Stimulated activated CD4-positive, alpha-beta T cell treated with anti-CD3 and anti-CD28 coated beads, TNF-alpha, amount 100 ng/mL, for 4 hours (primary cell): ENCODE measurements at regions not wholly inside any gene's neighbourhood (a gene's known extent, or its start where the extent isn't known, plus 50 kb on each side); places are given as distances from the start of the nearest gene placed in this dataset.
"Not testable (repeated sequence)": the region's sequence is repeated elsewhere in the genome, so short reads cannot be mapped to it uniquely, and the experiment has no call there.

Experiments
- DNase-seq, 3 experiments: peaks; one replicate each; pipeline ENCODE4 v3.0.0-alpha.2; 2020; ENCODE audit warnings: low read depth in 3 of 3

GRCh38 chrX:140447150-140447549, 57.7 kb downstream of the SOX3 start:
- no peak for DNase-seq

GRCh38 chrX:140440876-140441275, 64.0 kb downstream of the SOX3 start:
- no peak for DNase-seq

DNA sequence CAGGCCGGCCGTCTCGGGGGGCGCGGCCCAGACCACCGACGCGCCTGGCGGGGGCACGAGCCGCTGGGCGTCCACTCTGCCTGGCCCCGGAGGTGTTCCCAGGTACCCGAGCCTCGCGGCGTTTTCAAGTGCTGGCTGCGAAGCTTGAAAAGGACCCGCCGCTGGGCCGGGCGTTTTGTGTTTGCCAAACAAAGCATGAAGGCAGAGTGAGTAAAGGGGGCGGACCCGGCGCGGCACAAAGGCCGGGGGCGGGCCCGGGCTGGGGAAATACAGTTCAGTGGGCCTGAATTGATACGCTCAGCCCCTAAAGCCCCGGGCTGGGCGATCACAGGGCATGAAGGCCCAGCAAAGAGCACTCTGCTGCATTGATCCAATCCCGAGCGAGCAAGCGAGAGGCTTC, 65.4 kb downstream of the SOX3 start:
- no peak for DNase-seq

- DNase-seq, result no peak
Measured at GRCh38 chrX:140434347-140434746, 70.5 kb downstream of the SOX3 start.

- DNase-seq, result no peak
Measured at GRCh38 chrX:140433582-140433981, 71.3 kb downstream of the SOX3 start.

DNA sequence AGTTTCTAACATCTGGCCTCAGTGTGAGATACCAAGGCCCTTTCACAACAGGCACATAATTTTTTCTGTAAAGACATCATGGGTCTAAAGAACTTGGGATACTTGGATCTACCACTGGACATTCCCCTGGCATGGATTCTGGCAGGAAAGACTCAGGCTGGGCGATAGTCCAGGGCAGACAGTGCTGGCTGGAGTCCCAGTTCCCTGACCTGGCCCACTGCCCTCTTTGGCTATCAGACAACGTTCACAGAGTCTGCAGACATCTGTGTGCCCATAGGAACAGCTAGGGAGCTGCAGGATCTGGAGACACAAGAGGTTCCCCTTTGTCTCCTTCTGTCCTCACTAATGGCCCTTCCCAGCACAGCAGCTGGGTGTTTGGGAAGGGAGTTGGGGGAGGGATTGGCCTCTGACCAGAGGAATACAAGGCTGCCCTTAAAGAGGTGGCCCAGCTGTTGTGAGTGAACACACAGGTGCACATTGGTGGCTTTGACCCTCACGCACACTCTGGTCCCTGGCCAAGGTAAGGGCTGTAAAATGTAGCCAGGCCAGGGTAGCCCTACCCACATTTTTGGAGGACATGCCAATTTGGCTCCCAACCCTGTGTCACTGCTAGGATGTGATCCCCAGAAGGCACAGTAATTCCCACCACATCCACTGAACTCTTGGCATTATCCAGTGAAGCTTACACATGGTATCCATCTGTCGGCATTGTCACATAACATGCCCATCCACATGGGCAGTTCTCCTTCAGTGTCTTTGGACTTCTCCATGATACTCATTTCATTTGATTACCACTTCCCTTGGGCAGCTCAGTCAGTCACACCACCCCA, 72.3 kb downstream of the SOX3 start:
- DNase-seq, result no peak

GRCh38 chrX:140431521-140431920, 73.3 kb downstream of the SOX3 start:
- DNase-seq, result no peak

DNA sequence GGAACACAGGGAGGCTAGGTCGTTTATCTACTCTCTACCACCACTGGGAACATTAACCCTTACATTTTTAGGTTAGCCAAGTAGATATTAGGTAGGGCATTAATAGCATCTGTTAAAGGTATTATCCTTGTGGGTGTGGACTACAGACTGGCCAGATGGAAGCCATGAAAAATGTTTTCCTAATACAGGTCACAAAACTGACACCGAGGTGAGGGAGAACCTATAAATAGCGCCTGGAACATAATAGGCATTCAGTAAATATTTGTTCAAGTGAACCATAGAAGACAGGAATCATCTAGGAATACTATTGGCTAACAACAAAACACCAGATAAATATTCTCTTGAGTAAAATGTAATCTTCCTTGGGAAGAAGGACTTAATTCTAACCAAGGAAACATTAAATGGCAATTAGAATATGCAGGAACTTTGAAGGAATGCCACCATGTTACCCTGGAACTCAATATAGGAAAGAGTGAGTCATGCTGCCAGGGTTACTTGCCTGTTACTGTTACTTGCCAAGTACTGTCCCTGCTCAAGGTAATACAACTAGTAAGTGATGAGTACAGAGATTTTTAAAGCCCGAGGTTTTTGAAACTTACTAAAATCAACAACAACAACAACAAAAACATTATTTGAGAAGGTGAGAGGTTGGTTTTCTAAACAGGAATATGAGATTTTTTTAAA, 79.0 kb downstream of the SOX3 start:
- DNase-seq, result no peak

- DNase-seq, result no peak
Measured at GRCh38 chrX:140422501-140422900, 82.4 kb downstream of the SOX3 start.

- DNase-seq, result not testable (repeated sequence)
Measured at GRCh38 chrX:140402131-140402530, 102.7 kb downstream of the SOX3 start.

DNA sequence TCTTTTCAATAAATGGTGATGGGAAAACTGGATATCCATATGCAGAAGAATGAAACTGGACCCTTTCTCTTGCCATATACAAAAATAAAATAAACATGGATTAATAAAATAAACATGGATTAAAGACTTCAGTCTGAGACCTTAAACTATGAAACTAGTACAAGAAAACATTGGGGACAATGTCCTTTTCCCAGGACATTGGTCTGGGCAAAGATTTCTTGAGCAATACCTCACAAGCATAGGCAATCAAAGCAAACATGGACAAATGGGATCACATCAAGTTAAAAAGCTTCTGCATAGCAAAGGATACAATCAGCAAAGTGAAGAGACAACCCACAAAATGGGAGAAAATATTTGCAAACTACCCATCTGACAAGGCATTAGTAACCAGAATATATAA, 108.5 kb downstream of the SOX3 start:
- DNase-seq, result not testable (repeated sequence)

GRCh38 chrX:140393507-140393906, 111.4 kb downstream of the SOX3 start:
- no peak for DNase-seq

GRCh38 chrX:140391313-140391712, 113.6 kb downstream of the SOX3 start:
- no peak for DNase-seq

DNA sequence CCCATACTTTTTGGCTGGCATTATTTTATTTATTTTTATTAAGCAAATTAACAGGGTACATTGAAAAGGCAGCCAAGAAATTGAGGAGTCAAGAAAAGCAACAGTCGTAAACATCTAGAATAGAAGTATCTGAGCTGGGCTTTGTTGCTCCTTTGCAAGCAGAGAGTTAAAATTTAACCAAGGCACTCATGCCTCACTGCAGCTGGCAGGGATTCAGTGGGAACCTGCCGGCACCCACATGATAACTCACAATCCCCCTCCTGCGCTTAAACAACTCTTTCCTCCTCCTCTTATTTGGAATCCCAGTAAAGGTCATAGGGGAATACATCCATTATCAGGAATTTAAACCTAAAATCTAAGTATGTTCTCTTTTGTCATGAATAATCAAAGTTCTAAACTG, 115.5 kb downstream of the SOX3 start:
- DNase-seq, result no peak

GRCh38 chrX:140362861-140363260, 142.0 kb downstream of the SOX3 start:
- no peak for DNase-seq

- no peak for DNase-seq
Measured at GRCh38 chrX:140360924-140361323, 143.9 kb downstream of the SOX3 start.

GRCh38 chrX:140360284-140360683, 144.6 kb downstream of the SOX3 start:
- no peak for DNase-seq

- no peak for DNase-seq
Measured at GRCh38 chrX:140355922-140356321, 148.9 kb downstream of the SOX3 start.

DNA sequence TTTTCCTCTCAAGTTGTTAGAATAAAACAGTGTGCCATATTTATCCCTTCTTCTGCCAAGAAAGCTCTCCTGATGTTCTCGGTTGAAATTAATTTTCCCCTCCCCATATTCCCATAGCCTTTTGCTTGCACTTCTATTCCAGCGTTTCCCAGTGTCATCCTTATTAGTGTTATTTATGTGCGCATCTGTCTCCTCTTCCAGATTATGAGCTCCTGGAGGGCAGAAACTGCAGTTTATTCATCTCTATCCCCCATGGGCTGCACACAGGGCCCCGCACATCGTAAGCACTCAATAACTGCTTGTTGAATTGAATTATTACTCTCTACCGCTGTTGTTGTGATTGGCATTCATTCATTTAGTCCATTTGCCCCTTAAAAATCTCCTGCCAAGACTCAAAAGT, 149.4 kb downstream of the SOX3 start:
- DNase-seq, result no peak

- DNase-seq, result no peak
Measured at GRCh38 chrX:140354431-140355120, 150.3 kb downstream of the SOX3 start.

- no peak for DNase-seq
Measured at GRCh38 chrX:140346729-140347128, 158.1 kb downstream of the SOX3 start.

- DNase-seq, result no peak
Measured at GRCh38 chrX:140343226-140343868, 161.5 kb downstream of the SOX3 start.
